CD4-positive, alpha-beta T cell (primary cell): ENCODE measurements at regions not wholly inside any gene's neighbourhood (a gene's known extent, or its start where the extent isn't known, plus 50 kb on each side); places are given as distances from the start of the nearest gene placed in this dataset.

ENCODE experiments used
- ATAC-seq: fragments of 200-7000 bp; cut with Tn5 transposase; one replicate; pipeline ENCODE4 v1.10.0; 2022; ENCODE audit warnings: mild to moderate bottlenecking; ENCODE audit not compliant: poor library complexity
- CTCF ChIA-PET: fragments of 350-600 bp; sonication (Branson Sonifier 250); formaldehyde crosslinking; loops from one replicate; lab custom pipeline; 2021; ENCODE audit warnings: antibody characterized with exemption, inconsistent platforms; lab: Charles Lee
- POLR2A ChIA-PET: fragments of 350-600 bp; sonication (Branson Sonifier 250); formaldehyde crosslinking; loops from one replicate; lab custom pipeline; 2021; ENCODE audit warnings: antibody characterized with exemption, inconsistent platforms; lab: Charles Lee
- DNase-seq, 14 experiments: peaks; one replicate each; pipeline ENCODE4 v3.0.0-alpha.2; 2013 to 2020; ENCODE audit warnings: mixed read lengths in 2 of 14
- H3K27ac ChIP-seq, 2 donors: one replicate each; pipeline versions ENCODE4 v1.5.1 to v1.7.0; 2013; ENCODE audit warnings: low read length in 2 of 2, low read depth in 1 of 2, mild to moderate bottlenecking in 1 of 2
- H3K27me3 ChIP-seq, 2 experiments: 1 replicate in 1 of 2; 2 replicates in 1 of 2; pipeline versions ENCODE4 v1.6.1 to v1.7.0; 2013; ENCODE audit warnings: low read length in 2 of 2, control low read depth in 1 of 2, mild to moderate bottlenecking in 1 of 2, moderate library complexity in 1 of 2; ENCODE audit not compliant: insufficient read depth in 2 of 2, control insufficient read depth in 1 of 2
- H3K36me3 ChIP-seq: one replicate; pipeline ENCODE4 v1.6.1; 2013; ENCODE audit warnings: low read length, control low read depth; ENCODE audit not compliant: insufficient read depth
- H3K4me1 ChIP-seq: one replicate; pipeline ENCODE4 v1.6.1; 2013; ENCODE audit warnings: low read length, control low read depth; ENCODE audit not compliant: insufficient read depth
- H3K4me3 ChIP-seq: one replicate; pipeline ENCODE4 v1.5.1; 2013; ENCODE audit warnings: mild to moderate bottlenecking, low read length, moderate library complexity
- H3K9me3 ChIP-seq, 2 experiments: 1 replicate in 1 of 2; 2 replicates in 1 of 2; pipeline versions ENCODE4 v1.6.1 to v1.7.0; 2013; ENCODE audit warnings: low read length in 2 of 2, mild to moderate bottlenecking in 2 of 2, control low read depth in 1 of 2, moderate library complexity in 1 of 2; ENCODE audit not compliant: control insufficient read depth in 1 of 2, insufficient read depth in 1 of 2
- H3K27ac Mint-ChIP-seq: one replicate; pipeline ENCODE4 v1.8.0; 2020; ENCODE audit warnings: mixed read lengths
- H3K27me3 Mint-ChIP-seq: one replicate; pipeline ENCODE4 v1.8.0; 2021; ENCODE audit warnings: mixed read lengths
- H3K36me3 Mint-ChIP-seq: one replicate; pipeline ENCODE4 v1.8.0; 2021; ENCODE audit warnings: low read depth, mixed read lengths
- H3K4me1 Mint-ChIP-seq: one replicate; pipeline ENCODE4 v1.8.0; 2021; ENCODE audit warnings: low read depth, mixed read lengths
- H3K4me3 Mint-ChIP-seq: one replicate; pipeline ENCODE4 v1.8.0; 2020; ENCODE audit warnings: mild to moderate bottlenecking, mixed read lengths
- H3K9me3 Mint-ChIP-seq: one replicate; pipeline ENCODE4 v1.8.0; 2020; ENCODE audit warnings: mixed read lengths
- CTCF ChIP-seq: fragments of 200-600 bp; IDR thresholded peaks from one replicate; pipeline ENCODE4 v1.8.0; 2022; ENCODE audit warnings: antibody characterized with exemption, mild to moderate bottlenecking
- intact Hi-C, 2 experiments: fragments of 100-400 bp; cut with DNase I in 1 of 2; cut with micrococcal nuclease in 1 of 2; formaldehyde crosslinking; loops; one replicate each; pipeline versions ENCODE4 v1.15.1 to v1.9.0; 2023 to 2025; cut with DNase I, micrococcal nuclease

DNA sequence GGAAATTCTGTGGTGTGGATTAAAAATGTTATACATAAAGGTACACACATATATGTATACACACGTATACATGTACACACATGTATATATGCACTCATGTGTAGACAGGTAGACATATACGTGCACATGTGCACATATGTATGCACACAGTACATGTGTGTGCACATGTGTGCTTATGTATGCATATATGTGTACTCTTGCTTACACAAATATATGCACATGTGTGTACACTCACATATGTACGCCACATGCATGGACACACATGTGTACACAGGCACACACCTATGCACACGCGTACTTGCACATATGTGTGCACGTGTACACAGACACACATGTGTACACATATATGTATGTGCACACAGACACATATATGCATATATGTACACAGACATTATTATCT, 142.8 kb upstream of the SALL3 start:
- ATAC-seq = no peak
- intact Hi-C loops = no loop called here
- POLR2A ChIA-PET = no interaction called here

GRCh38 chr18:78837754-78838153, 141.9 kb upstream of the SALL3 start:
- H3K4me3 Mint-ChIP-seq = no peak overlapping the region
- ChIA-PET CTCF (no interaction called here), POLR2A (no interaction called here)
- TF ChIP-seq CTCF = no peak
- no peaks in the 10 kb centered on the region for H3K4me1 ChIP-seq
- H3K9me3 ChIP-seq = peaks cover 0 to 29% of the 10 kb centered on the region in 2 experiments
- intact Hi-C loops = no loop called here
- no peaks in the 10 kb centered on the region for H3K36me3 ChIP-seq
- DNase-seq = no peak
- H3K4me3 ChIP-seq = no peak overlapping the region
- no peak overlapping the region for H3K27ac Mint-ChIP-seq
- H3K27ac ChIP-seq = no peak overlapping the region
- no peak for ATAC-seq
- H3K27me3 Mint-ChIP-seq = peaks cover 10% of the 10 kb centered on the region
- peaks cover 2% of the 10 kb centered on the region for H3K9me3 Mint-ChIP-seq
- peaks cover 0 to 4% of the 10 kb centered on the region in 2 experiments for H3K27me3 ChIP-seq
- no peaks in the 10 kb centered on the region for H3K4me1 Mint-ChIP-seq
- no peaks in the 10 kb centered on the region for H3K36me3 Mint-ChIP-seq

More for the DNA sequence above, 142.8 kb upstream of the SALL3 start:
- Histone ChIP-seq H3K4me3 (no peak overlapping the region), H3K9me3 (peaks cover 0 to 30% of the 10 kb centered on the region in 2 experiments), H3K36me3 (no peaks in the 10 kb centered on the region), H3K27me3 (peaks cover 0 to 4% of the 10 kb centered on the region in 2 experiments), H3K27ac (no peak overlapping the region), H3K4me1 (no peaks in the 10 kb centered on the region)
- CTCF ChIA-PET = no interaction called here
- TF ChIP-seq CTCF = no peak
- DNase-seq = no peak
- no peak overlapping the region for H3K27ac Mint-ChIP-seq
- H3K4me3 Mint-ChIP-seq = no peak overlapping the region
- no peaks in the 10 kb centered on the region for H3K9me3 Mint-ChIP-seq
- H3K27me3 Mint-ChIP-seq = peaks cover 10% of the 10 kb centered on the region
- H3K36me3 Mint-ChIP-seq = no peaks in the 10 kb centered on the region
- H3K4me1 Mint-ChIP-seq = no peaks in the 10 kb centered on the region

DNA sequence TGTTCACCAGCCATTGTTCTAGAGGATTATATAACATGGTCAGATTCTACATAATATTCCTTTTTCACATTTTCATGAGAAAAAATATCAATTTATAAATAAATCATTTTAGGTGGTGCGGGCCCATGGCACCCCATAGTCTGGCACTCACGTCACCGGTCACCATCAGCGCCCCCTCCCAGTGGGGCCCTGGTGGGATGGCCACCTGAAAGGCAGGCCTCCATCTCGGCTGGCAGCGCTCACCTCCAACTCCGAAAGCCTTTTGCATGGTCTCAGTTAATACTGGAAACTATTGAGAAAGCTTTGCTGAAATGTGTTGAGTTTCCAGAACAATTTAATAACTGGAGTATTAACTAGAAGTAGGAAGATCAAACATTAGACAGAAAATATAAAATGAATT, 141.4 kb upstream of the SALL3 start:
- Mint-ChIP-seq H3K4me1 (no peaks in the 10 kb centered on the region), H3K9me3 (peaks cover 2% of the 10 kb centered on the region), H3K4me3 (no peak overlapping the region), H3K27me3 (peaks cover 6% of the 10 kb centered on the region), H3K27ac (no peak overlapping the region), H3K36me3 (no peaks in the 10 kb centered on the region)
- no peak for ATAC-seq
- Histone ChIP-seq H3K36me3 (no peaks in the 10 kb centered on the region), H3K9me3 (peaks cover 0 to 25% of the 10 kb centered on the region in 2 experiments), H3K27ac (no peak overlapping the region), H3K4me1 (no peaks in the 10 kb centered on the region), H3K27me3 (peaks cover 0 to 1% of the 10 kb centered on the region in 2 experiments), H3K4me3 (no peak overlapping the region)
- no peak for DNase-seq
- ChIA-PET CTCF (no interaction called here), POLR2A (no interaction called here)
- intact Hi-C loops = no loop called here
- TF ChIP-seq CTCF = no peak
